ENCODE measurements at regions not wholly inside any gene's neighbourhood (a gene's known extent, or its start where the extent isn't known, plus 50 kb on each side); places are given as distances from the start of the nearest gene placed in this dataset.

- DNase-seq (ENCODE audit: low read depth in 2 of 2), result no peak
Measured at GRCh38 chr10:128316121-128316726, 190.0 kb upstream of the MKI67 start.

GRCh38 chr10:128316925-128317324 lies 190.7 kb upstream of the MKI67 start:
- DNase-seq (ENCODE audit: low read depth in 2 of 2), result no peak

- no peak for DNase-seq (ENCODE audit: low read depth in 2 of 2)
Measured at GRCh38 chr10:128318366-128318765, 192.1 kb upstream of the MKI67 start.

GRCh38 chr10:128318913-128319312 lies 192.7 kb upstream of the MKI67 start:
- DNase-seq (ENCODE audit: low read depth in 2 of 2), result no peak

GRCh38 chr10:128322106-128322505 lies 195.9 kb upstream of the MKI67 start:
- no peak for DNase-seq (ENCODE audit: low read depth in 2 of 2)

- DNase-seq (ENCODE audit: low read depth in 2 of 2), result no peak
Measured at GRCh38 chr10:128322950-128323349, 196.7 kb upstream of the MKI67 start.

- DNase-seq (ENCODE audit: low read depth in 2 of 2), result no peak
Measured at GRCh38 chr10:128324058-128324827, 198.0 kb upstream of the MKI67 start.

GRCh38 chr10:128325788-128326187 lies 199.6 kb upstream of the MKI67 start:
- DNase-seq (ENCODE audit: low read depth in 2 of 2), result no peak

GRCh38 chr10:128326251-128326650 lies 200.0 kb upstream of the MKI67 start:
- no peak for DNase-seq (ENCODE audit: low read depth in 2 of 2)

- no peak for DNase-seq (ENCODE audit: low read depth in 2 of 2)
Measured at GRCh38 chr10:128326851-128327250, 200.6 kb upstream of the MKI67 start.

GRCh38 chr10:128336401-128336800 lies 210.2 kb upstream of the MKI67 start:
- DNase-seq (ENCODE audit: low read depth in 2 of 2), result no peak

- no peak for DNase-seq (ENCODE audit: low read depth in 2 of 2)
Measured at GRCh38 chr10:128337860-128338378, 211.7 kb upstream of the MKI67 start.

- DNase-seq (ENCODE audit: low read depth in 2 of 2), result no peak
Measured at GRCh38 chr10:128338951-128339350, 212.7 kb upstream of the MKI67 start.

GRCh38 chr10:128339753-128340152 lies 213.5 kb upstream of the MKI67 start:
- DNase-seq (ENCODE audit: low read depth in 2 of 2), result no peak

GRCh38 chr10:128345353-128345752 lies 219.1 kb upstream of the MKI67 start:
- DNase-seq (ENCODE audit: low read depth in 2 of 2), result no peak

GRCh38 chr10:128360783-128361182 lies 234.6 kb upstream of the MKI67 start:
- no peak for DNase-seq (ENCODE audit: low read depth in 2 of 2)

- DNase-seq (ENCODE audit: low read depth in 2 of 2), result no peak
Measured at GRCh38 chr10:128361487-128361886, 235.3 kb upstream of the MKI67 start.

- no peak for DNase-seq (ENCODE audit: low read depth in 2 of 2)
Measured at GRCh38 chr10:128362514-128362913, 236.3 kb upstream of the MKI67 start.

- DNase-seq (ENCODE audit: low read depth in 2 of 2), result no peak
Measured at GRCh38 chr10:128364631-128365030, 238.4 kb upstream of the MKI67 start.

- no peak for DNase-seq (ENCODE audit: low read depth in 2 of 2)
Measured at GRCh38 chr10:128365156-128365725, 239.0 kb upstream of the MKI67 start.

- DNase-seq (ENCODE audit: low read depth in 2 of 2), result no peak
Measured at GRCh38 chr10:128367807-128368206, 241.6 kb upstream of the MKI67 start.

GRCh38 chr10:128369101-128369650 lies 243.0 kb upstream of the MKI67 start:
- DNase-seq (ENCODE audit: low read depth in 2 of 2), result no peak
